Activated CD8-positive, alpha-beta T cell treated with anti-CD3 and anti-CD28 coated beads for 36 hours (primary cell): ENCODE measurements at regions not wholly inside any gene's neighbourhood (a gene's known extent, or its start where the extent isn't known, plus 50 kb on each side); places are given as distances from the start of the nearest gene placed in this dataset.
"Not testable (repeated sequence)": the region's sequence is repeated elsewhere in the genome, so short reads cannot be mapped to it uniquely, and the experiment has no call there.

Source experiments
- ATAC-seq: fragments of 200-7000 bp; cut with Tn5 transposase; one replicate; pipeline ENCODE4 v1.10.0; 2021; ENCODE audit warnings: mild to moderate bottlenecking, moderate library complexity
- CTCF ChIA-PET: fragments of 350-600 bp; sonication (Branson Sonifier 250); formaldehyde crosslinking; loops from one replicate; lab custom pipeline; 2021; ENCODE audit warnings: antibody characterized with exemption; lab: Charles Lee
- POLR2A ChIA-PET: fragments of 350-600 bp; sonication (Branson Sonifier 250); formaldehyde crosslinking; loops from one replicate; lab custom pipeline; 2021; ENCODE audit warnings: antibody characterized with exemption; lab: Charles Lee
- DNase-seq: peaks from one replicate; pipeline ENCODE4 v3.0.0-alpha.2; 2020
- H3K27ac Mint-ChIP-seq: one replicate; pipeline ENCODE4 v1.8.0; 2021; ENCODE audit warnings: mild to moderate bottlenecking, mixed read lengths
- H3K27me3 Mint-ChIP-seq: one replicate; pipeline ENCODE4 v1.8.0; 2021; ENCODE audit warnings: mixed read lengths
- H3K36me3 Mint-ChIP-seq: one replicate; pipeline ENCODE4 v1.8.0; 2021; ENCODE audit warnings: low read depth, mixed read lengths
- H3K4me1 Mint-ChIP-seq: one replicate; pipeline ENCODE4 v1.8.0; 2021; ENCODE audit warnings: low read depth, mixed read lengths
- H3K4me3 Mint-ChIP-seq: one replicate; pipeline ENCODE4 v1.8.0; 2021; ENCODE audit warnings: mild to moderate bottlenecking, moderate library complexity, mixed read lengths
- H3K9me3 Mint-ChIP-seq: one replicate; pipeline ENCODE4 v1.8.0; 2021; ENCODE audit warnings: mixed read lengths
- intact Hi-C: fragments of 100-400 bp; cut with micrococcal nuclease; formaldehyde crosslinking; loops from one replicate; pipeline ENCODE4 v1.10.0; 2022
- TF ChIP-seq, protein P1 (sequence below): fragments of 200-600 bp; IDR thresholded peaks from one replicate; pipeline ENCODE4 v1.8.0; 2022; ENCODE audit warnings: antibody characterized with exemption, mild to moderate bottlenecking

DNA sequence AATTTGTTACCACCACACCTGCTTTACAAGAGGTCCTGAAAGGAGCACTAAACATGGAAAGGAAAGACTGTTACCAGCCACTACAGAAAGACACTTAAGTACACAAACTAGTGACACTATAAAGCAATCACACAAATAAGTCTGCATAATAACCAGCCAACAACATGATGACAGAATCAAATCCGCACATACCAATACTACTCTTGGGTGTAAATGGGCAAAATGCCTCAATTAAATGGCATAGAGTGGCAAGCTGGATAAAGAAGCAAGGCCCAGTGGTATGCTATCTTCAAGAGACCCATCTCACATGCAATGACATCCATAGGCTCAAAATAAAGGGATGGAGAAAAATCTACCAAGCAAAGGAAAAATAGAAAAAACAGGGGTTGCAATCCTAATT is 106.8 kb upstream of the PRR23C start:
- no peaks in the 10 kb centered on the region for H3K36me3 Mint-ChIP-seq
- TF ChIP-seq, protein P1, sequence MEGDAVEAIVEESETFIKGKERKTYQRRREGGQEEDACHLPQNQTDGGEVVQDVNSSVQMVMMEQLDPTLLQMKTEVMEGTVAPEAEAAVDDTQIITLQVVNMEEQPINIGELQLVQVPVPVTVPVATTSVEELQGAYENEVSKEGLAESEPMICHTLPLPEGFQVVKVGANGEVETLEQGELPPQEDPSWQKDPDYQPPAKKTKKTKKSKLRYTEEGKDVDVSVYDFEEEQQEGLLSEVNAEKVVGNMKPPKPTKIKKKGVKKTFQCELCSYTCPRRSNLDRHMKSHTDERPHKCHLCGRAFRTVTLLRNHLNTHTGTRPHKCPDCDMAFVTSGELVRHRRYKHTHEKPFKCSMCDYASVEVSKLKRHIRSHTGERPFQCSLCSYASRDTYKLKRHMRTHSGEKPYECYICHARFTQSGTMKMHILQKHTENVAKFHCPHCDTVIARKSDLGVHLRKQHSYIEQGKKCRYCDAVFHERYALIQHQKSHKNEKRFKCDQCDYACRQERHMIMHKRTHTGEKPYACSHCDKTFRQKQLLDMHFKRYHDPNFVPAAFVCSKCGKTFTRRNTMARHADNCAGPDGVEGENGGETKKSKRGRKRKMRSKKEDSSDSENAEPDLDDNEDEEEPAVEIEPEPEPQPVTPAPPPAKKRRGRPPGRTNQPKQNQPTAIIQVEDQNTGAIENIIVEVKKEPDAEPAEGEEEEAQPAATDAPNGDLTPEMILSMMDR: no peak
- DNase-seq: no peak
- H3K4me1 Mint-ChIP-seq: no peaks in the 10 kb centered on the region
- H3K4me3 Mint-ChIP-seq: no peak overlapping the region
- intact Hi-C loops: no loop called here
- H3K27me3 Mint-ChIP-seq: peaks cover 2% of the 10 kb centered on the region
- no peak overlapping the region for H3K27ac Mint-ChIP-seq
- no peaks in the 10 kb centered on the region for H3K9me3 Mint-ChIP-seq
- no peak for ATAC-seq
- ChIA-PET CTCF (no interaction called here), POLR2A (no interaction called here)

DNA sequence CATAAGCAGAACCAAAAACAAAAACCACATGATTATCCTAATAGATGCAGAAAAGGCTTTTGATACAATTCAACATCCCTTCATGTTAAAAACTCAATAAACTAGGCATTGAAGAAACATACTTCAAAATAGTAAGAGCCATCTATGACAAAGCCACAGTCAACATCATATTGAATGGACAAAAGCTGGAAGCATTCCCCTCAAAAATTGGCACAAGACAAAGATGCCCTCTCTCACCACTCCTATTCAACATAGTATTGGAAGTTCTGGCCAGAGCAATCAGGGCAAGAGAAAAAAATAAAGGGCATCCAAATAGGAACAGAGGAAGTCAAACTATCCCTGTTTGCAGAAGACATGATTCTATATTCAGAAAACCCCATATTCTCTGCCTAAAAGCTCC is 108.7 kb upstream of the PRR23C start:
- ATAC-seq, H3K4me1 Mint-ChIP-seq, intact Hi-C loops, H3K9me3 Mint-ChIP-seq, DNase-seq, H3K4me3 Mint-ChIP-seq, H3K27me3 Mint-ChIP-seq, H3K27ac Mint-ChIP-seq, POLR2A ChIA-PET, H3K36me3 Mint-ChIP-seq: not testable (repeated sequence)
- CTCF ChIA-PET: interaction anchor here (0.7 to 0.9 kb wide), 2 partner anchors 21 to 42 kb away, joined by 3 read pairs; no protein-coding TSS in a partner anchor

DNA sequence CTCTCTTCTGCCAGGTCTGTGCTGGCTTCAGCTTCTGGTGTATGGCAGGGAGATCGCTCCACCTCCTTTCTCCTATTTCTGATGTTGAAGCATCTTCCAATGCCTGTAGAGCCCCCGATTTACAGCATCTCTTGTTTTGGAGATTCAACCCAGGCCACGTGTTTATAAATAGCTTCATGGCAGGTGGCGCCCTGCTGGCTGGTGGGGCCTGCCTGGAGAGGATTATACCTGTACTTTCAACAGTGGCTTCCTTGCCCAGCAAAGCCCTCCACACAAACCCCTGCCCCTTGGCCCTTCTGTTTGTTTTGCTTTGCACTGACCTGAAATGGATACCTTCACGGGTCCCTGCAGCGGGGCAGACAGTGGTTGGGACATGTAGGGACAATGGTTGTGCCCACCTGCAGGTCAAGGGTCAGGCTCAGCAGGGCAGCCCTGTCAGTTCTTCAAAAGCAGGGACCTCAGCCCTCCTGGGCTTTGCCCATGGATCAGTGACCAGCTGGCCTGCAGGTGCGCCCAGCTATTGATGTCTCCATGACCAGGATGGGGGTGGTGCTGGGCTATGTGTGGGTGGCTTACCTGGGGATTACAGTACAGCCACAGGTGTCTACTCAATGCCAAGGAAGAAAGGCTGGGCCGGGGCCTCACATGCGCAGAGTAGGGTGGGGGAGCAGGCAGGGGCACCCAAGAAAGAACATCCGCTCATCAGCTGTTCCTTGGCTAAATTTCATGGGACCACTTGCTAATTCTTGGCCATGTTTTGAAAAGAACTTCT is 112.7 kb upstream of the PRR23C start:
- CTCF ChIA-PET: no interaction called here
- no peak for ATAC-seq

DNA sequence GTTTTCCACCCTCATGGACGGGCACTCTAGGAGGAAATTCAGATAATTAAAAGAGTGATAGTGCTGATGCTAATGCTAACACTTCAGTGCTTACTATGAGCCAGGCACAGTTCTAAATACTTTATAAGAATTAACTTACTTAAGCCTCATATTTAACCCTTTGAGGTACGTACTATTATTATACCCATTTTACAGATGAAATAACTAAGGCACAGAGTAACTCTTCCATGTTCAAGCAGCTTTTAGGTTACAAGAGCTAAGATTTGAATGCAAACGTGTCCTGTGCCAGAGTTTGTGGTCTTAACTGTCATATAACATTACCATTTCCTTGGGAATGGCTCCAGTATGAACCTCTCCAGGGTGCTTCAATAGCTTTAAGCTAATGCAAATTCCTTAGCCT is 114.7 kb upstream of the PRR23C start:
- Mint-ChIP-seq H3K9me3 (no peaks in the 10 kb centered on the region), H3K4me1 (no peaks in the 10 kb centered on the region), H3K27ac (no peak overlapping the region), H3K4me3 (no peak overlapping the region), H3K36me3 (no peaks in the 10 kb centered on the region), H3K27me3 (no peaks in the 10 kb centered on the region)
- TF ChIP-seq, protein P1: no peak
- POLR2A ChIA-PET: no interaction called here
- CTCF ChIA-PET: no interaction called here
- intact Hi-C loops: no loop called here
- ATAC-seq (no peak), DNase-seq (no peak)

More for the DNA sequence above, 112.7 kb upstream of the PRR23C start:
- no peak overlapping the region for H3K27ac Mint-ChIP-seq
- intact Hi-C loops: no loop called here
- no peaks in the 10 kb centered on the region for H3K36me3 Mint-ChIP-seq
- H3K9me3 Mint-ChIP-seq: no peaks in the 10 kb centered on the region
- H3K4me3 Mint-ChIP-seq: no peak overlapping the region
- TF ChIP-seq, protein P1: no peak
- no peaks in the 10 kb centered on the region for H3K4me1 Mint-ChIP-seq
- DNase-seq: no peak
- no peaks in the 10 kb centered on the region for H3K27me3 Mint-ChIP-seq
- POLR2A ChIA-PET: no interaction called here

DNA sequence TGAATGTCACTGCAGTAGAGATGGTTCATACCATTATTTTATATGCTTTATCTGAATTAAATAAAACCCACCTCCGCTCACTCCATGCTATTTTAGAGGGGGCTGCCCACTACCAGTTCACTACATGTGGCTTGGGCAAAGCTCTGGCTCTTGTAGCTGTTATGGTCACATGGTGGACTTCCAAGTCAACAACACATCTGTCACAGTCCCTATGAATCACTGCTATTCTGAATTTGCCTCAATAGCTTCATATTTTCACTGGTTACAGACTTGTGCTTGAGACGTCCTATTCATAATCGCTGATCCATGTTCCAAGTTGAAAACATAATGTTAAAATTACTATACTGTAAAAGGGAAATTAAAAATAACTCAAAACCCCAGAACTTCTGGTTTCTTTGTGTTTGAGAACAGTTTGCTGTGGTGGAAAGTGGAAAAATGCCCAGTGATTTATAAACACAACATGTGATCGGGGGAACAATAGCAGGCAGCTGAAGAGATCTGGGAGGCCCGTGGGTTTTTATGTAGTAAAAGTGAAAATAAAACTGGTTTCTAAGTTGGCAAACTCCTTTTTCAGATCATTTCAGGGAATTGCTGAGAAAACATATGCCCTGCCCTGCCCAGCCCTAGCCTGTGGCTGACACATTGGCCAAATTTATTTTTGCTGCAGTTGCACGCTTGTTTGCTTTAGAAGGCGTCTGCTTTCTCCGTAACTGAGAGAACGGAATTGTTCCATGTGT is 128.8 kb upstream of the PRR23C start:
- no peak overlapping the region for H3K27ac Mint-ChIP-seq
- TF ChIP-seq, protein P1: no peak
- H3K4me3 Mint-ChIP-seq: no peak overlapping the region
- ChIA-PET POLR2A (no interaction called here), CTCF (interaction anchor here (1.5 kb wide), 1 partner anchor 11 kb away, joined by 3 read pairs; no protein-coding TSS in a partner anchor)
- H3K9me3 Mint-ChIP-seq: no peaks in the 10 kb centered on the region
- H3K36me3 Mint-ChIP-seq: no peaks in the 10 kb centered on the region
- H3K4me1 Mint-ChIP-seq: no peaks in the 10 kb centered on the region
- H3K27me3 Mint-ChIP-seq: peaks cover 11% of the 10 kb centered on the region
- intact Hi-C loops: no loop called here
- no peak for DNase-seq
- ATAC-seq: no peak
